Mucosa of gallbladder (tissue), 1 donor: ENCODE measurements at regions not wholly inside any gene's neighbourhood (a gene's known extent, or its start where the extent isn't known, plus 50 kb on each side); places are given as distances from the start of the nearest gene placed in this dataset.
"Not testable (repeated sequence)": the region's sequence is repeated elsewhere in the genome, so short reads cannot be mapped to it uniquely, and the experiment has no call there.

Experiments used
- DNase-seq: peaks from one replicate; pipeline ENCODE4 v3.0.0-alpha.2; 2020; ENCODE audit warnings: low spot score
- donor health status: DM: no; HTN: no; CAD: no.

GRCh38 chr2:175356901-175357300 lies 175.4 kb upstream of the ATP5MC3 start:
- DNase-seq = no peak

DNA sequence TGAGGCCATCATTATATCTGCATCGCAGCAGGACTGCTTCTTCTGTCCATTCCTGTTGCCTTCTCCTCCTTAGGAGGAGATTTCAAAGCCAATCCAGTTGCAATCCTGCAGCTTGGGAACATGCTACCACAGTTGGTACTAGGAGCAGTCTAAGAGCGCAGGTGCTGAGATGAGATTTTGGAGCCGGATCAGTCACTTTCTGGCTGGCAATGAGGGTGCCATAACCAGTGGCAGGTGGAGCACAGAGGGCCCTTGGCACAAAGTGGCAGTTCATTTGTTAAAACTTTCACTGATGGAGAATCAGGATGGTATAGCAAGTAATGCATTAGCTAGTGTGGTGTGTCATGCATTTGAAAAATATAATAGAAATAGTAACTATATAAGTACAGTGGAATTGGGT lies 173.7 kb upstream of the ATP5MC3 start:
- no peak for DNase-seq

DNA sequence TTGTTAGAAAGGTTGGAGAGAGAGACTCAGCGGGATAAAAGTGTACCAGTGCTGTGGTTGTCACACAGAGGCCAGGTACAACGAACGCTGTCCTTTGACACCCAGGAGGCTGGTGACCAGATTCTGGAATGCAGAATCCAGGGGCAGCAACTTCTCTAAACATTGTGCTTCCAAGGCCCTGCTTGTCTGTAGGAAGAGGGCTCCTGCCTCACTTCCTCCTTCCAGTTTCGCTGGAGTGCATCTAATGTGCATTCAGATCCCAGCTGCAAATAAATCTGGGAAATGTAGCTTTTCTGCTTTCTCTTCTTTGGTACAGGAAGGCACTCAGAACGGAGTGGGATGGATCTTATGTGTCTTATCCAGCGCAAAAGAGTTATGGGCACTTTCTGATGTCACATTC lies 171.8 kb upstream of the ATP5MC3 start:
- DNase-seq = no peak

GRCh38 chr2:175351512-175351911 lies 170.0 kb upstream of the ATP5MC3 start:
- DNase-seq = no peak

DNA sequence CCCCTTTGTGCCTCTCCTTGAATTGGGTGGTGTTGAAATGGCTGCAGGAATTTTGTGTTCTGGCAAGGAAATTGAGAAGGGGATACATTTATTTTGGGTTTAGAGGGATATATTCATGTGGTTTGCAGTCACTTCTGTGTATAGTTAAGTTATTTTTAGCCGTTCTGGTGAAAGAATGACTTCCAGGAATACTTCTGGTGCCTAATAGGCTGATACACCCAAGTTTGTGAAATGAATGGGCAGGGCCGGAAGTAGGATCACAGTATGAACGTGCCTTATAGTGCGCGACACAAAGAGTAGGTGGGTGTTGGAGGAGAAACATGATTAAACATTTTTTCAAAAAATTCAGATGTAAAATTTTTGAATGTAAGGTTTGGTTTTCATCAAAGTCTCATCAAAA lies 168.6 kb upstream of the ATP5MC3 start:
- DNase-seq = no peak

DNA sequence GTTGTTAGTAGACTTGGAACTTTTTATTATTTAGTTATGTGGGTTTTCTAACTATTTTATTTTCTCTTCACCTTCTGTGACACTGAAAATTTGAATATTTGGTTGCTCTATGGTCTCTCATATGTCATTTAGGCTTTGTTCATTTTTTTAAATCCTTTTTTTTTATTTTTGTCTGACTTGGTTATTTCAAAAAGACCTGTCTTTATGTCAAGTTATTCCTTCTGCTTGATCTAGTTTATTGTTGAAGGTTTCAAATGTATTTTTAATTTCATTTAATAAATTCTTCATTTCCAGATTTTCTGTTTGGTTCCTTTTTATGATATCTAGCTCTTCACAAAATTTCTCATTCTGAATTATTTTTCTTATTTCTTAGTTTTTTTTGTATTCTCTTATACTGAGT lies 160.6 kb upstream of the ATP5MC3 start:
- DNase-seq = no peak

DNA sequence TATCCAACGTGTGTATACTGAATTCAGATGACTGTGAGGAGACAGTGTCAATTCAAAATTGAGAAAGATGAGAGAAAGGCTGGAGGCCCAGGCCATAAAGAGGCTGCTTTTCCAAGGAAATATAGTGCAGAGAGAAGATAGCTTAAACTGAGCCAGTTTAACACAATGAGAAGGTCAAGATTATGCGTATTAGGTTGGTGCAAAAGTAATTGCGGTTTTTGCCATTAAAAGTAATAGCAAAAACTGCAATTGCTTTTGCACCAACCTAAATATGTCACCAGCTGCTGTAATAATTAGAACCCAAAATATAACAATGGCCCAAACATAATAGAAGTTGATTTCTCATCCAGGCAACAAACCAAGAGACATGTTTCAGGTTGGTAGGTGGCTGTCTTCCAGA lies 148.7 kb upstream of the ATP5MC3 start:
- no peak for DNase-seq

GRCh38 chr2:175326801-175327200 lies 145.3 kb upstream of the ATP5MC3 start:
- DNase-seq = no peak

DNA sequence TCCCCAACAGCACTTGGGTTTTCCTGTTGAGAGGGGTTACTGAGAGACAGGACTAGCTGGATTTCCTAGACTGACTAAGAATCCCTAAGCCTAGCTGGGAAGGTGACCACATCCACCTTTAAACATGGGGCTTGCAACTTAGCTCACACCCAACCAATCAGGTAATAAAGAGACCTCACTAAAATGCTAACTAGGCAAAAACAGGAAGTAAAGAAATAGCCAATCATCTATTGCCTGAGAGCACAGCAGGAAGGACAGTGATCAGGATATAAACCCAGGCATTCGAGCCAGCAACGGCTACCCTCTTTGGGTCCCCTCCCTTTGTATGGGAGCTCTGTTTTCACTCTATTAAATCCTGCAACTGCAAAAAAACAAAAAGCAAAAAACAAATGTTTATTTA lies 144.7 kb upstream of the ATP5MC3 start:
- DNase-seq = not testable (repeated sequence)

DNA sequence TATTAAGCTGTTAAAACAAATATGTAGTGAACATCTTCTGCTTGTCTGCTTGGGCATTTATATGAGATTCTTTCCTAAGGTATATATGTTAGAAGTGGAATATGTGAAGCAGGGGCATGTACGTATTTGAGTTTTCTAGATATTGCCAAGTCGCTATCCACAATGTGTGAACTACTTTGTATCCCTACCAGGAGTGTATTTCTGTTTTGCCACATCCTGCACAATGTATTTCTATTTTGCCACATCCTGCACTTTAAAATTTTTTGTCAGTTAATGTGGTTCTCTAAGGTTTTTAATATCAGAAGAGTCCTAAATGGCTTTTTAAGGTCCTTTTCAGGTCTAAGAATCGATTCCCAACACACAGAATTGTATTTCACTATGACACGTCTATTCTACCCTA lies 141.7 kb upstream of the ATP5MC3 start:
- no peak for DNase-seq

DNA sequence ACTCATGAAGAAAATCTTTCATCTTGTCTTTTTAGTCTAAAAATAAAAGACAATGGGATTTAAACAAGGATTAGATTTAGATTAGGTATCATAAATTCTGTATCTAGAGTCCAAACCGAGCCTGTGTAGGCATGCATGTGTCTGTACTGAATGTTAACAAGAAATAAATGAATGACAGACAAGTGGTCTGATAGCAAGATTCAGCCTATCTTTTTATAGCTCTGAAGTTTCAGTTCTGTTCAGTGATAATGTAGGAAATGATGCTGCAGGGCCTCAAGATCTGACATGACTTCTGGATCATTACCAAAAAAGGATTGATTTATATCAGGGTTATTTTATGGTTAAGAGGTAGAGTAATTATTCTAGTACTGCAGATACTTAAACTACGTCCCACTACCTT lies 137.0 kb upstream of the ATP5MC3 start:
- DNase-seq = no peak

DNA sequence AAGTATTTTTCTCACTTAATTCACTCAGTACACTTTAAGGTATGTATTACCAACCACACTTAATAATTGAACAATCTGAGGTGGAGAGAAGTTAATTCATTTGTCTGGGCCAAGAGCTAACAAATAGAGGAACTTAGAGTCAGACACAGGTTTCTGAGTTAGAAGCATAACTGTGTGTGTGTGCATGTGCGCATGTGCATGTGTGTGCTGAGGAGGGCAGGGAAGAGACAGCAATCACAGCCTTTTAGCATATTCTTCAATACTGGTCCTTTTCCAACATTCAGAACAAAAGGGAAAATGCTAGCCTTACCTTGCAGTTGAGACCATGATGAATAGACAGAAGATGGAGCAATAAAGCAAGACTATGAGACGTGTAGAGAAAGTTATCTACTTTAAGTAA lies 136.2 kb upstream of the ATP5MC3 start:
- no peak for DNase-seq

- DNase-seq = no peak
These were observed 130.6 kb upstream of the ATP5MC3 start for GRCh38 chr2:175312137-175312536.

GRCh38 chr2:175310813-175311504 lies 129.4 kb upstream of the ATP5MC3 start:
- DNase-seq = no peak

DNA sequence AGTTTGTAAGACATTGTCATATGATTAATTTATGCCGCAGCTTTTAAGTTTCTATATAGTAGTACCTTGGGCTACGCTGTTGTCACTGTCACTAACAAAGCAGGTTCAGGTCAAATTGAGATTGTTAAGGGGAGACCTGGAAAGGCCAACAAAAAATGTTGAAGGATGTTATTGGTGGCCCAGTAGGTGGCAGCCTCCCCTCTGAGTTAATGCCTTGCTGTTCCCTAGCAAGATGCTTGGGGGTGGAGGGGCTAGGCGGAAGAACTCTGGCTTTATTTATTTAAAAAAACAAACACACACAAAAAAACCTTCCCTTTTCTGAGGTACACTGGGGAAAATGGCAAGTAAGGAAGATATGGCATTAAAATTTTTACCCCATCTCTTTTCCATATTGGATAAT lies 128.3 kb upstream of the ATP5MC3 start:
- DNase-seq = no peak

DNA sequence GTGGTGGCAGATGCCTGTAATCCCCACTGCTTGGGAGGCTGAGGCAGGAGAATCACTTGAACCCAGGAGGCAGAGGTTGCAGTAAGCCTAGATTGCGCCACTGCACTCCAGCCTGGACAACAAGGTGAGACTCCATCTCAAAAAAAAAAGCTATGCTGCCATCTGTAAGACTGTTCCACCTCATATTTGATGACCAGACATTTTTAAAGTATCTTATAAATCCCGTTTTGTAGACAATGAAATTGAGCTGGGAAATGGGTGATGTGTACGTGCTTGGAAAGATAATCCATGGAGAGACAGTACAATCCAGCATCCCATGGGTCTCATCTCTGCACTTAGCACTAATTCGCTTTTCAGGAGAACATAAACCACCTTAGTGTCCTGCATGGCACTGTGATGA lies 126.5 kb upstream of the ATP5MC3 start:
- DNase-seq = no peak

GRCh38 chr2:175304541-175304940 lies 123.0 kb upstream of the ATP5MC3 start:
- DNase-seq = no peak

GRCh38 chr2:175293776-175294175 lies 112.3 kb upstream of the ATP5MC3 start:
- DNase-seq = no peak

DNA sequence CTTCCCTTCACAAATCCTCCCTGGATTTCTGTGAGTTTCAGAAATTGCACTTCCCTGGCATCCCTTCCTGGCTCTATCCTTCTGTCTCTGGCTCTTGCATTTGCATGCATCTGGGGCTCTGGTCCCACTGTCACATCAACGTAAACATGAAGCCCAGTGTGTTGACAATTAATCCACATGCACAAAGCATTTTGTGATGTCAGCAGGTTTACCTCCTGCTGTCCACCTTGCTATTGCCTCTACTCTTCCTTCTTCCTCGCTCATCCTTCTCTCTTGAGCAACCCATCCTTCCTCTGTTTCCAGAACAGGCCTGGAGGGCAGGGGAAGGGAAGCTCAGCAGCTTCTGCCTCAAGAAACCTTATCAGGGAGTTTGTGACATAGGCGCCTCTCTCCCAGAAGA lies 111.7 kb upstream of the ATP5MC3 start:
- no peak for DNase-seq

DNA sequence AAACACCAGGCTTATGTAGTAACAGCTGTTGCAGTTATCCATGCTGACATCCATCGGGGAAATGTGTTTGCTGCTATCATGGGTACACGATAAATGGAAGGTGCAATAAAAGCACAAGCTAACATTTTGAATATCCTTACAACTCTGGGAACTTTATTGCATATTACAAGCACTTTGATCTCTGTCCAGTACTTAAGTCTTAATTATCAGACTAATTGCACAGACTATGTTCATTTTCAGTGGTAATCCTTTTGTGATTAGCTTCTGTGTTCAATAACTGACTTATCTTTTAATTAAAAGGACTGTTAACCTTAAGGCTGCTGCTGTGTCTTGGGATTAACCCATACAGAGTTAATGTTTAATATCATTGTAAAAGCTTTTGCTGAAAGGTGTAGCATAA lies 101.4 kb upstream of the ATP5MC3 start:
- no peak for DNase-seq

DNA sequence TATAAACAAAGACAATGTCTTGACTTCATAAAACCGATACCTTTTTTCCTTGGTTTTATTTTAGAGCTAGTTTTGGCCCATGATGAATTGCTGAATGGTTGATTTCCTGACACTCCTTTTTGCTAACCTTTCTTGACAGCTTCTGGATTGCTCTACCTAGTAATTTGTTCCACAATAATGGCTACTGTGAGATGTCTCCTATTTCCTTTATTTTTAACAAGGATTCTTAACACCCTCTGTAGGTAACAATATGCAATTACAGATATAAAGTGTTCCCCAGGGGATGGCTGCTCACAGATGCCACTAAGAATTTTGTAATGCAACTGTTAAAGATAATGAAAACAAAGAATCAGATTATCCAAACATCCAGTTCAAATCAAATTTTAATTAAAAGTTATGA lies 100.8 kb upstream of the ATP5MC3 start:
- DNase-seq = no peak

- no peak for DNase-seq
These were observed 96.3 kb upstream of the ATP5MC3 start for GRCh38 chr2:175277772-175278171.

- no peak for DNase-seq
These were observed 94.0 kb upstream of the ATP5MC3 start for GRCh38 chr2:175275539-175275938.

- no peak for DNase-seq
These were observed 77.7 kb upstream of the ATP5MC3 start for GRCh38 chr2:175259164-175259563.
